PC-9 (cell line): ENCODE measurements at regions not wholly inside any gene's neighbourhood (a gene's known extent, or its start where the extent isn't known, plus 50 kb on each side); places are given as distances from the start of the nearest gene placed in this dataset.

Experiments
- BruUV-seq: library from RNA; stranded (reverse); fragments of 400-500 nt; replicated peaks from 2 replicates; lab custom pipeline; 2021; lab: Mats Ljungman, UMichigan
- CTCF ChIA-PET: fragments of 300-600 bp; sonication (Branson Sonifier 250); formaldehyde crosslinking; loops from one replicate; lab custom pipeline; 2022; ENCODE audit warnings: antibody characterized with exemption; lab: Charles Lee
- POLR2A ChIA-PET: fragments of 300-600 bp; sonication (Branson Sonifier 250); formaldehyde crosslinking; loops from one replicate; lab custom pipeline; 2022; ENCODE audit warnings: antibody characterized with exemption; ENCODE audit not compliant: unreplicated experiment; lab: Charles Lee
- DNase-seq, 2 experiments: peaks; one replicate each; pipeline versions ENCODE4 v3.0.0 to v3.0.0-alpha.2; 2015 to 2022; ENCODE audit warnings: mixed read lengths in 1 of 2
- H2AFZ ChIP-seq: fragments of 200-600 bp; sonication (generic); 2 replicates; pipeline ENCODE4 v1.8.1; 2017; ENCODE audit warnings: antibody characterized with exemption
- H3F3A ChIP-seq: fragments of 200-600 bp; sonication (generic); 2 replicates; pipeline ENCODE4 v1.8.1; 2017; ENCODE audit warnings: antibody characterized with exemption, mild to moderate bottlenecking, low read depth; ENCODE audit not compliant: insufficient read depth
- H3K27ac ChIP-seq: fragments of 200-600 bp; sonication (generic); 2 replicates; pipeline ENCODE4 v1.6.1; 2016; ENCODE audit warnings: mixed run types
- H3K27me3 ChIP-seq: fragments of 200-600 bp; sonication (generic); 2 replicates; pipeline ENCODE4 v1.6.1; 2016; ENCODE audit warnings: low read depth, mixed run types; ENCODE audit not compliant: insufficient read depth
- H3K36me3 ChIP-seq: fragments of 200-600 bp; sonication (generic); 2 replicates; pipeline ENCODE4 v1.6.1; 2016; ENCODE audit warnings: low read depth, mixed run types
- H3K4me1 ChIP-seq: fragments of 200-600 bp; sonication (generic); replicated peaks from 2 replicates; pipeline ENCODE4 v1.6.1; 2016; ENCODE audit warnings: mixed run types; ENCODE audit not compliant: insufficient read depth
- H3K4me2 ChIP-seq: fragments of 200-600 bp; sonication (generic); 2 replicates; pipeline ENCODE4 v1.6.1; 2017; ENCODE audit warnings: mixed run types
- H3K4me3 ChIP-seq: fragments of 200-600 bp; sonication (generic); 2 replicates; pipeline ENCODE4 v1.6.1; 2016; ENCODE audit warnings: mixed run types
- H3K79me2 ChIP-seq: fragments of 200-600 bp; sonication (generic); 2 replicates; pipeline ENCODE4 v1.6.1; 2017; ENCODE audit warnings: low read depth, mixed run types
- H3K9me2 ChIP-seq: fragments of 200-600 bp; sonication (generic); 2 replicates; pipeline ENCODE4 v1.8.1; 2017; ENCODE audit warnings: mild to moderate bottlenecking; ENCODE audit not compliant: insufficient read depth
- H3K9me3 ChIP-seq: fragments of 200-600 bp; sonication (generic); 2 replicates; pipeline ENCODE4 v1.8.1; 2016; ENCODE audit warnings: low read depth; ENCODE audit not compliant: insufficient read depth
- H4K20me1 ChIP-seq: fragments of 200-600 bp; sonication (generic); 2 replicates; pipeline ENCODE4 v1.8.1; 2017; ENCODE audit not compliant: insufficient read depth
- EZH2 ChIP-seq: fragments of 200-600 bp; sonication (generic); IDR thresholded peaks from 2 replicates; pipeline ENCODE4 v1.8.0; 2017; ENCODE audit warnings: antibody characterized with exemption, low read depth
- intact Hi-C: fragments of 100-400 bp; cut with micrococcal nuclease; formaldehyde crosslinking; loops from one replicate; pipeline ENCODE4 v1.10.0; 2022; ENCODE audit not compliant: unreplicated experiment
- TF ChIP-seq, protein P1 (sequence below): fragments of 200-600 bp; sonication (generic); conservative IDR thresholded peaks from 2 replicates; pipeline ENCODE4 v1.6.1; 2017; ENCODE audit warnings: mixed run types, antibody characterized with exemption, mild to moderate bottlenecking, moderate library complexity

DNA sequence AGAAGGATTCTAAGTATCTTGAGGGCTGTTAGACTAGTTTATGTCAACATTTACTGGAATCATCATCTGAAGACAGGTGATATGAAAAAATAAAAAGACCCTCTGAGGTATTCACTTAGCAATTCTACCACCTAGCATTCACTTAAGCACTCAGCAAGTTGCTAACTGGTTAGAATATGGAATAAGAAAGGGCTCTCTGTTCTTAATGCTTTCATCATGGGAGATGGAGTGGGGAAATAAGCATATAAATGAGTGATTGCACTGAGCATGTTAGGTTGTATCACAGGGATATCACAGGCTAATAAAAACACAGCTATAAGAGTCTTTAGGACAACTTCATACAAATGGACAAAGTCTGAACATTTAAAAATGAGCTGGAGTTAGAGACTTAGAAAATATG, 1238.8 kb downstream of the CDH11 start:
- no peak for DNase-seq
- Histone ChIP-seq H2AFZ (no peak overlapping the region), H4K20me1 (no peaks in the 10 kb centered on the region), H3K27me3 (no peaks in the 10 kb centered on the region), H3K9me2 (no peaks in the 10 kb centered on the region), H3K79me2 (no peaks in the 10 kb centered on the region), H3K36me3 (no peaks in the 10 kb centered on the region), H3F3A (no peaks in the 10 kb centered on the region), H3K4me2 (no peak overlapping the region), H3K9me3 (no peaks in the 10 kb centered on the region), H3K4me1 (no peaks in the 10 kb centered on the region), H3K27ac (no peak overlapping the region), H3K4me3 (no peak overlapping the region)
- TF ChIP-seq, protein P1, sequence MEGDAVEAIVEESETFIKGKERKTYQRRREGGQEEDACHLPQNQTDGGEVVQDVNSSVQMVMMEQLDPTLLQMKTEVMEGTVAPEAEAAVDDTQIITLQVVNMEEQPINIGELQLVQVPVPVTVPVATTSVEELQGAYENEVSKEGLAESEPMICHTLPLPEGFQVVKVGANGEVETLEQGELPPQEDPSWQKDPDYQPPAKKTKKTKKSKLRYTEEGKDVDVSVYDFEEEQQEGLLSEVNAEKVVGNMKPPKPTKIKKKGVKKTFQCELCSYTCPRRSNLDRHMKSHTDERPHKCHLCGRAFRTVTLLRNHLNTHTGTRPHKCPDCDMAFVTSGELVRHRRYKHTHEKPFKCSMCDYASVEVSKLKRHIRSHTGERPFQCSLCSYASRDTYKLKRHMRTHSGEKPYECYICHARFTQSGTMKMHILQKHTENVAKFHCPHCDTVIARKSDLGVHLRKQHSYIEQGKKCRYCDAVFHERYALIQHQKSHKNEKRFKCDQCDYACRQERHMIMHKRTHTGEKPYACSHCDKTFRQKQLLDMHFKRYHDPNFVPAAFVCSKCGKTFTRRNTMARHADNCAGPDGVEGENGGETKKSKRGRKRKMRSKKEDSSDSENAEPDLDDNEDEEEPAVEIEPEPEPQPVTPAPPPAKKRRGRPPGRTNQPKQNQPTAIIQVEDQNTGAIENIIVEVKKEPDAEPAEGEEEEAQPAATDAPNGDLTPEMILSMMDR = no peak
- no TSS peak for BruUV-seq
- intact Hi-C loops = no loop called here
- POLR2A ChIA-PET = no interaction called here
- CTCF ChIA-PET = no interaction called here

DNA sequence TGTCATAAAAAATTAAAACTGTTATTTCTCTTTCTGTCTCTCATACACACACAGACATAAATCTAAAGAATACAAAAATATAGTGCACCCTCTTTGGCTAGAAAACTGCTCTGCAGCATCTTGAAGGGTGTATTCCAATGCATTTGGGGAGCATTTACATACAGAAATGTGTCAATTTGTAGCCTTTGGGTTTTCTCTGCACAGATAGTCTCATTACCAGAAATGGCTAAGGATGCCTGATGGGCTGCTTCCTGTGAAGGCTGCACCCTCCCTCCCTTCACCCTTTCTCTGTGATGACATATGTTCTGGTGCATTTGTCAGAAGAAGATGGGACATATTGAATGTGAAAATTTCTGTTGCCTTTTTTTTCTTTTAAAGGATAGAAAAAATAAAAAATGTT, 1239.3 kb downstream of the CDH11 start:
- Histone ChIP-seq H3K36me3 (no peaks in the 10 kb centered on the region), H3K79me2 (no peaks in the 10 kb centered on the region), H2AFZ (no peak overlapping the region), H3F3A (no peaks in the 10 kb centered on the region), H3K4me2 (no peak overlapping the region), H3K27ac (no peak overlapping the region), H4K20me1 (no peaks in the 10 kb centered on the region), H3K4me1 (no peaks in the 10 kb centered on the region), H3K4me3 (no peak overlapping the region), H3K9me2 (no peaks in the 10 kb centered on the region), H3K9me3 (no peaks in the 10 kb centered on the region), H3K27me3 (no peaks in the 10 kb centered on the region)
- intact Hi-C loops = no loop called here
- POLR2A ChIA-PET = no interaction called here
- no peak for DNase-seq
- TF ChIP-seq, protein P1 = no peak
- TF ChIP-seq EZH2 = no peak
- CTCF ChIA-PET = no interaction called here
- BruUV-seq = no TSS peak

DNA sequence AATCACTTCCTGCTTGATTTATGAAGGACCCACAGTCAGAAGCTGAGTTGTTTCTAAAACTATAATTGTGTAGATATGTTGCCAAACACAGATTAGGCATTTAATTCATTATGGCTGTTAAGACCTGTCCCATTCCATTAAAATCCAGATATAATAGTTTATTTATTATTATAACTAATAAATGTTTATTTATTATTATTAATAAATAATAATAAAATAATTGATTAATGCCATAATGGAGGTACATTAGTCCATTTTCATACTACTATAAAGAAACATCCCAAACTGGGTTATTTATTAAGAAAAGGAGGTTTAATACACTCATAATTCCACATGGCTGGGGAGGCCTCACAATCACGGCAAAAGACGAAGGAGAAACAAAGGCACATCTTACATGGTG, 1240.9 kb downstream of the CDH11 start:
- intact Hi-C loops = no loop called here
- H2AFZ ChIP-seq = no peak overlapping the region
- ChIA-PET POLR2A (no interaction called here), CTCF (no interaction called here)
- no peaks in the 10 kb centered on the region for H4K20me1 ChIP-seq
- no peak overlapping the region for H3K4me3 ChIP-seq
- H3K9me3 ChIP-seq = no peaks in the 10 kb centered on the region
- H3K36me3 ChIP-seq = no peaks in the 10 kb centered on the region
- no peak for TF ChIP-seq EZH2
- TF ChIP-seq, protein P1 = no peak
- no peaks in the 10 kb centered on the region for H3K79me2 ChIP-seq
- no peaks in the 10 kb centered on the region for H3K9me2 ChIP-seq
- no peaks in the 10 kb centered on the region for H3K27me3 ChIP-seq
- H3K4me1 ChIP-seq = no peaks in the 10 kb centered on the region
- no peak overlapping the region for H3K27ac ChIP-seq
- no TSS peak for BruUV-seq
- H3F3A ChIP-seq = no peaks in the 10 kb centered on the region
- no peak for DNase-seq
- H3K4me2 ChIP-seq = no peak overlapping the region
